DND-41 (cell line): ENCODE measurements at regions not wholly inside any gene's neighbourhood (a gene's known extent, or its start where the extent isn't known, plus 50 kb on each side); places are given as distances from the start of the nearest gene placed in this dataset.

Experiments used
- CTCF ChIP-seq: IDR thresholded peaks from 2 replicates; pipeline ENCODE4 v1.5.1; 2012; ENCODE audit warnings: borderline replicate concordance, low read length, moderate library complexity, mild to moderate bottlenecking; ENCODE audit not compliant: poor library complexity, severe bottlenecking; ENCODE audit errors: extremely low read depth
- EZH2 ChIP-seq: IDR thresholded peaks from 3 replicates; pipeline ENCODE4 v1.6.1; 2012; ENCODE audit warnings: borderline replicate concordance, low read depth, mild to moderate bottlenecking, moderate library complexity, low read length, inconsistent platforms; ENCODE audit not compliant: severe bottlenecking

- TF ChIP-seq CTCF (no peak), EZH2 (no peak)
Observed at GRCh38 chr5:56340196-56340980, 107.3 kb upstream of the ANKRD55 start.
